Keratinocyte (primary cell): ENCODE measurements at regions not wholly inside any gene's neighbourhood (a gene's known extent, or its start where the extent isn't known, plus 50 kb on each side); places are given as distances from the start of the nearest gene placed in this dataset.

Source experiments
- DNase-seq: peaks from one replicate; pipeline ENCODE4 v3.0.0-alpha.2; 2011; ENCODE audit warnings: low read depth, missing footprints, low spot score
- FAIRE-seq: peaks from 2 replicates; lab custom pipeline; 2011; peaks lifted over from hg19 to GRCh38; lab: Jason Lieb, UNC
- H2AFZ ChIP-seq: 2 replicates; pipeline ENCODE4 v1.6.0; 2012; ENCODE audit warnings: low read length, control low read depth, inconsistent platforms; ENCODE audit not compliant: control insufficient read depth
- H3K27ac ChIP-seq: 2 replicates; pipeline ENCODE4 v1.5.1; 2011; ENCODE audit warnings: low read length; ENCODE audit not compliant: control insufficient read depth, insufficient read depth
- H3K27me3 ChIP-seq: 3 replicates; pipeline ENCODE4 v1.6.0; 2011; ENCODE audit warnings: low read length; ENCODE audit not compliant: control insufficient read depth, insufficient read depth; ENCODE audit errors: extremely low read depth
- H3K36me3 ChIP-seq, 2 experiments: 2 replicates in 1 of 2; 3 replicates in 1 of 2; pipeline ENCODE4 v1.5.1; 2011; ENCODE audit warnings: low read length in 2 of 2, mild to moderate bottlenecking in 1 of 2; ENCODE audit not compliant: control insufficient read depth in 2 of 2, insufficient read depth in 2 of 2; ENCODE audit errors: extremely low read depth in 1 of 2
- H3K4me1 ChIP-seq: 3 replicates; pipeline ENCODE4 v1.5.1; 2011; ENCODE audit warnings: low read length; ENCODE audit not compliant: control insufficient read depth, insufficient read depth; ENCODE audit errors: extremely low read depth
- H3K4me2 ChIP-seq: 3 replicates; pipeline ENCODE4 v1.6.0; 2011; ENCODE audit warnings: low read depth, low read length; ENCODE audit not compliant: control insufficient read depth, insufficient read depth; ENCODE audit errors: extremely low read depth
- H3K4me3 ChIP-seq, 3 experiments: fragments of 200-600 bp in 1 of 3; sonication (generic) in 1 of 3; 2 replicates in 2 of 3; 3 replicates in 1 of 3; pipeline ENCODE4 v1.5.1; 2011 to 2016; ENCODE audit warnings: low read length in 3 of 3, mild to moderate bottlenecking in 3 of 3, control low read depth in 2 of 3, inconsistent platforms in 1 of 3, low read depth in 1 of 3, mixed read lengths in 1 of 3, mixed run types in 1 of 3, moderate library complexity in 1 of 3; ENCODE audit not compliant: control insufficient read depth in 2 of 3, insufficient read depth in 2 of 3; ENCODE audit errors: extremely low read depth in 1 of 3
- H3K79me2 ChIP-seq: 2 replicates; pipeline ENCODE4 v1.6.0; 2012; ENCODE audit warnings: low read length; ENCODE audit not compliant: control insufficient read depth, insufficient read depth
- H3K9ac ChIP-seq: 3 replicates; pipeline ENCODE4 v1.6.0; 2011; ENCODE audit warnings: low read length; ENCODE audit not compliant: control insufficient read depth, insufficient read depth; ENCODE audit errors: extremely low read depth
- H3K9me1 ChIP-seq: 3 replicates; pipeline ENCODE4 v1.6.0; 2011; ENCODE audit warnings: low read length; ENCODE audit not compliant: control insufficient read depth, insufficient read depth; ENCODE audit errors: extremely low read depth
- H3K9me3 ChIP-seq: 2 replicates; pipeline ENCODE4 v1.5.1; 2012; ENCODE audit warnings: low read depth, low read length; ENCODE audit not compliant: control insufficient read depth
- H4K20me1 ChIP-seq: 3 replicates; pipeline ENCODE4 v1.6.0; 2011; ENCODE audit warnings: low read length; ENCODE audit not compliant: control insufficient read depth, insufficient read depth; ENCODE audit errors: extremely low read depth
- EZH2 ChIP-seq: IDR thresholded peaks from one replicate; pipeline ENCODE4 v1.6.1; 2012; ENCODE audit warnings: inconsistent platforms, mild to moderate bottlenecking, low read length, moderate library complexity
- dilution Hi-C: fragments of 300-500 bp; cut with MboI; formaldehyde crosslinking; loops from one replicate; pipeline ENCODE4 v1.7.0; 2020; ENCODE audit warnings: low sequenced_read_pairs; ENCODE audit not compliant: extremely low pct_ligation_motif_present
- TF ChIP-seq, protein P1 (sequence below), 3 experiments: IDR thresholded peaks in 1 of 3; conservative IDR thresholded peaks in 1 of 3; optimal IDR thresholded peaks in 1 of 3; 2 replicates in 2 of 3; 3 replicates in 1 of 3; pipeline versions ENCODE3 to v1.5.1; 2011; ENCODE audit warnings: low read length in 3 of 3, mild to moderate bottlenecking in 3 of 3, moderate library complexity in 2 of 3, control low read depth in 1 of 3, inconsistent platforms in 1 of 3; ENCODE audit not compliant: insufficient read depth in 2 of 3; ENCODE audit errors: extremely low read depth in 1 of 3

GRCh38 chrX:8927066-8927635, 106.8 kb downstream of the FAM9B start:
- peaks cover 7% of the 10 kb centered on the region for H3K27me3 ChIP-seq
- dilution Hi-C loops, result no loop called here
- no peaks in the 10 kb centered on the region for H3K9me3 ChIP-seq
- H2AFZ ChIP-seq, result no peak overlapping the region
- FAIRE-seq (no peak), DNase-seq (no peak)
- no peaks in the 10 kb centered on the region for H3K36me3 ChIP-seq
- no peak for TF ChIP-seq EZH2
- no peak overlapping the region for H3K27ac ChIP-seq
- no peaks in the 10 kb centered on the region for H4K20me1 ChIP-seq
- no peak overlapping the region for H3K9ac ChIP-seq
- H3K4me3 ChIP-seq, result no peak overlapping the region
- no peaks in the 10 kb centered on the region for H3K79me2 ChIP-seq
- no peaks in the 10 kb centered on the region for H3K4me1 ChIP-seq
- H3K4me2 ChIP-seq, result no peak overlapping the region
- H3K9me1 ChIP-seq, result no peaks in the 10 kb centered on the region

DNA sequence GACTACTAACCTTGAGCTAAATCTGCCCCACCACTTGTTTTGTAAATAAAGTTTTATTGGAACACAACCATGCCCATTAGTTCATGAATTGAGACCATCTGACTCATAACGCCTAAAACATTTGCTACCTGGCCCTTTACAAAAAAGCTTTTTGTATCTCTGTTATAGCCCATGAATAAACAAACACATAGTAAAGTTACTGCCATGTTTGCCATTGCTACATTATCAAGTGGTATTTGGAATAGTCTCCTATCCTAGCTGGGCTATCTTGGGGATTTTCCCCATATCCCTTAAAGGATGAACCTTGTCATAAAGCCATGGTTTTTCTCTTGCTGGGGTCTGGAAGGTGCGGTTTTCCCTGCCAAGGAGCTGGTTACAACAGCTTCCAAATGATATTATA, 112.3 kb downstream of the FAM9B start:
- no peak overlapping the region for H3K27ac ChIP-seq
- DNase-seq, result no peak
- no peaks in the 10 kb centered on the region for H3K79me2 ChIP-seq
- FAIRE-seq, result no peak
- no peak overlapping the region for H3K9ac ChIP-seq
- no peaks in the 10 kb centered on the region for H4K20me1 ChIP-seq
- no peak overlapping the region for H3K4me2 ChIP-seq
- no peaks in the 10 kb centered on the region for H3K27me3 ChIP-seq
- no peaks in the 10 kb centered on the region for H3K4me1 ChIP-seq
- H2AFZ ChIP-seq, result no peak overlapping the region
- H3K9me3 ChIP-seq, result no peaks in the 10 kb centered on the region
- H3K36me3 ChIP-seq, result no peaks in the 10 kb centered on the region
- TF ChIP-seq EZH2, result no peak
- TF ChIP-seq, protein P1, sequence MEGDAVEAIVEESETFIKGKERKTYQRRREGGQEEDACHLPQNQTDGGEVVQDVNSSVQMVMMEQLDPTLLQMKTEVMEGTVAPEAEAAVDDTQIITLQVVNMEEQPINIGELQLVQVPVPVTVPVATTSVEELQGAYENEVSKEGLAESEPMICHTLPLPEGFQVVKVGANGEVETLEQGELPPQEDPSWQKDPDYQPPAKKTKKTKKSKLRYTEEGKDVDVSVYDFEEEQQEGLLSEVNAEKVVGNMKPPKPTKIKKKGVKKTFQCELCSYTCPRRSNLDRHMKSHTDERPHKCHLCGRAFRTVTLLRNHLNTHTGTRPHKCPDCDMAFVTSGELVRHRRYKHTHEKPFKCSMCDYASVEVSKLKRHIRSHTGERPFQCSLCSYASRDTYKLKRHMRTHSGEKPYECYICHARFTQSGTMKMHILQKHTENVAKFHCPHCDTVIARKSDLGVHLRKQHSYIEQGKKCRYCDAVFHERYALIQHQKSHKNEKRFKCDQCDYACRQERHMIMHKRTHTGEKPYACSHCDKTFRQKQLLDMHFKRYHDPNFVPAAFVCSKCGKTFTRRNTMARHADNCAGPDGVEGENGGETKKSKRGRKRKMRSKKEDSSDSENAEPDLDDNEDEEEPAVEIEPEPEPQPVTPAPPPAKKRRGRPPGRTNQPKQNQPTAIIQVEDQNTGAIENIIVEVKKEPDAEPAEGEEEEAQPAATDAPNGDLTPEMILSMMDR (optimal IDR thresholded peaks at IDR 0.05 in 1 of 3, IDR thresholded peaks at IDR 0.05 in 1 of 3, conservative IDR thresholded peaks at IDR 0.05 in 1 of 3; ENCODE audit: extremely low read depth in 1 of 3, insufficient read depth in 2 of 3, low read length in 3 of 3), result no peak
- H3K9me1 ChIP-seq, result no peaks in the 10 kb centered on the region
- dilution Hi-C loops, result no loop called here
- no peak overlapping the region for H3K4me3 ChIP-seq

- H3K4me1 ChIP-seq, result no peaks in the 10 kb centered on the region
- H4K20me1 ChIP-seq, result no peaks in the 10 kb centered on the region
- no peak for DNase-seq
- H2AFZ ChIP-seq, result no peak overlapping the region
- TF ChIP-seq, protein P1 (optimal IDR thresholded peaks at IDR 0.05 in 1 of 3, IDR thresholded peaks at IDR 0.05 in 1 of 3, conservative IDR thresholded peaks at IDR 0.05 in 1 of 3; ENCODE audit: extremely low read depth in 1 of 3, insufficient read depth in 2 of 3, low read length in 3 of 3), result no peak
- no peak for TF ChIP-seq EZH2
- H3K4me3 ChIP-seq, result no peak overlapping the region
- no peaks in the 10 kb centered on the region for H3K36me3 ChIP-seq
- no peaks in the 10 kb centered on the region for H3K79me2 ChIP-seq
- dilution Hi-C loops, result no loop called here
- H3K4me2 ChIP-seq, result no peak overlapping the region
- H3K27me3 ChIP-seq, result no peaks in the 10 kb centered on the region
- FAIRE-seq, result no peak
- H3K9me1 ChIP-seq, result no peaks in the 10 kb centered on the region
- H3K9ac ChIP-seq, result no peak overlapping the region
- H3K9me3 ChIP-seq, result no peaks in the 10 kb centered on the region
- no peak overlapping the region for H3K27ac ChIP-seq
Measured at GRCh38 chrX:8919801-8920200, 114.1 kb downstream of the FAM9B start.
